ENCODE measurements at regions not wholly inside any gene's neighbourhood (a gene's known extent, or its start where the extent isn't known, plus 50 kb on each side); places are given as distances from the start of the nearest gene placed in this dataset.

DNA sequence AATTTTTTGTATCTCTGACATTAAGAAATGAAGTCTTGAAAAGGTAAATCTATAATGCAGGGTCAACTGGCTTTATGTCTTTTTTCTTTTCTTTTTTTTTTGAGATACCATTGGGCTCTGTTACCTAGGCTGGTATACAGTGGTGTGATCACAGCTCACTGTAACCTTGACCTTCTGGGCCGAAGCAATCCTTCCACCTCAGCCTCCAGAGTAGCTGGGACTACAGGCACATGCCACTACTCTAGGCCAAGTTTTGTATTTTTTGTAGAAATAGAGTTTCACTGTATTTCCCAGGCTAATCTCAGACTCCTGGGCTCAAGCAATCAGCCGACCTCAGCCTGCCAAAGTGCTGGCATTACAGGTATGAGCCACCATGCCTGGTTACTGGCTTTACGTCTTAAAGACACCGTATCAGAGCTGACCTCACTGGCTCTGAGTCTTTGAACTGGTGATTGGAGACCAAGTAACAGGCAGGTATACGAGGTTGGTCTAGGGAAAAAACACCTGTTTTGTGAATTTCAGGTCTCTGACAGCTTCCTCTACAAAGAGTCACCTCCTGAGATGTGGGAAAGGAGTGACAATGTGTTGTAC lies 70.4 kb upstream of the GPBP1 start:
- TF ChIP-seq POLR2A (IDR thresholded peaks at IDR 0.05) = no peak
- TF ChIP-seq, protein P1, sequence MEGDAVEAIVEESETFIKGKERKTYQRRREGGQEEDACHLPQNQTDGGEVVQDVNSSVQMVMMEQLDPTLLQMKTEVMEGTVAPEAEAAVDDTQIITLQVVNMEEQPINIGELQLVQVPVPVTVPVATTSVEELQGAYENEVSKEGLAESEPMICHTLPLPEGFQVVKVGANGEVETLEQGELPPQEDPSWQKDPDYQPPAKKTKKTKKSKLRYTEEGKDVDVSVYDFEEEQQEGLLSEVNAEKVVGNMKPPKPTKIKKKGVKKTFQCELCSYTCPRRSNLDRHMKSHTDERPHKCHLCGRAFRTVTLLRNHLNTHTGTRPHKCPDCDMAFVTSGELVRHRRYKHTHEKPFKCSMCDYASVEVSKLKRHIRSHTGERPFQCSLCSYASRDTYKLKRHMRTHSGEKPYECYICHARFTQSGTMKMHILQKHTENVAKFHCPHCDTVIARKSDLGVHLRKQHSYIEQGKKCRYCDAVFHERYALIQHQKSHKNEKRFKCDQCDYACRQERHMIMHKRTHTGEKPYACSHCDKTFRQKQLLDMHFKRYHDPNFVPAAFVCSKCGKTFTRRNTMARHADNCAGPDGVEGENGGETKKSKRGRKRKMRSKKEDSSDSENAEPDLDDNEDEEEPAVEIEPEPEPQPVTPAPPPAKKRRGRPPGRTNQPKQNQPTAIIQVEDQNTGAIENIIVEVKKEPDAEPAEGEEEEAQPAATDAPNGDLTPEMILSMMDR (IDR thresholded peaks at IDR 0.05) = no peak

All from esophagus squamous epithelium (tissue), 4 donors.